Pancreas (tissue), 10 donors: ENCODE measurements at regions not wholly inside any gene's neighbourhood (a gene's known extent, or its start where the extent isn't known, plus 50 kb on each side); places are given as distances from the start of the nearest gene placed in this dataset.
A peak's percentile ranks its signal among the peaks of the same experiment; 100 is the strongest.

Source experiments
- ATAC-seq, 4 donors: fragments of 200-7000 bp; cut with Tn5 transposase; one replicate each; pipeline versions ENCODE4 v1.8.0 to v1.9.1; 2020; ENCODE audit warnings: mild to moderate bottlenecking in 4 of 4, moderate library complexity in 4 of 4
- DNase-seq, 6 donors: peaks; one replicate each; pipeline ENCODE4 v3.0.0-alpha.2; 2020
- FAIRE-seq: peaks from 2 replicates; lab custom pipeline; 2012; peaks lifted over from hg19 to GRCh38; lab: Jason Lieb, UNC
- H3K27ac ChIP-seq, 4 donors: fragments of 200-600 bp; sonication (generic); 1 replicate in 3 of 4; 2 replicates in 1 of 4; pipeline versions ENCODE4 v1.5.0 to v1.8.0; 2020
- H3K27me3 ChIP-seq, 4 donors: fragments of 200-600 bp; one replicate each; pipeline ENCODE4 v1.8.0; 2021
- H3K36me3 ChIP-seq, 3 donors: fragments of 200-600 bp; sonication (generic) in 1 of 3; one replicate each; pipeline versions ENCODE4 v1.5.0 to v1.8.0; 2020 to 2021
- H3K4me1 ChIP-seq, 3 donors: fragments of 200-600 bp; one replicate each; pipeline ENCODE4 v1.8.0; 2021
- H3K4me3 ChIP-seq, 4 donors: fragments of 200-600 bp; sonication (generic) in 2 of 4; one replicate each; pipeline versions ENCODE4 v1.5.0 to v1.8.0; 2020 to 2021
- H3K9me3 ChIP-seq, 4 donors: fragments of 200-600 bp; one replicate each; pipeline ENCODE4 v1.8.0; 2021
- CTCF ChIP-seq, 4 donors: fragments of 200-600 bp; sonication (generic) in 3 of 4; IDR thresholded peaks; one replicate each; pipeline versions ENCODE4 v1.5.0 to v1.8.0; 2021; ENCODE audit warnings: antibody characterized with exemption in 4 of 4
- WGBS, 2 donors: extraction: QIAGEN DNeasy Blood & Tissue Kit; methylation state at CpG; one replicate each; pipeline ENCODE4 v1.1.7; 2013; 5-methylcytosine and 5-hydroxymethylcytosine counted together
- intact Hi-C, 3 donors: fragments of 100-400 bp; cut with DNase I; formaldehyde crosslinking; loops; one replicate each; pipeline versions ENCODE4 v1.11.1 to v1.14.2; 2022
- donor health status: healthy with polysubstance abuse.
- donor health status: DM: no; HTN: no; CAD: no; lungs with moderate emphysema.
- donor health status: DM: no; HTN: no; CAD: no.
- donor health status: control.
- donor health status: control.
- donor health status: Bipolar disorder and iron deficiency.
- donor health status: DM: yes; HTN: yes; CAD: no.
- donor health status: DM: no; HTN: no; CAD: no.
- donor health status: DM: no; HTN: no; CAD: no.
- donor health status: DM: yes; HTN: yes; CAD: no.

- TF ChIP-seq CTCF (IDR thresholded peaks at IDR 0.05), result no peak
- DNase-seq (peak in 1 of 6 donors; percentile 58), ATAC-seq (no peak), FAIRE-seq (no peak)
- Histone ChIP-seq H3K27me3 (no peaks in the 10 kb centered on the region), H3K36me3 (no peaks in the 10 kb centered on the region), H3K9me3 (no peaks in the 10 kb centered on the region), H3K4me1 (no peaks in the 10 kb centered on the region), H3K27ac (no peak overlapping the region), H3K4me3 (no peak overlapping the region)
- WGBS, 2 donors, result 74 to 79% methylated on average over 17 of the region's 17 CpGs
- intact Hi-C loops, result loop anchor here in 2 of 3 donors (10.0 kb wide), 1 partner anchor 228 kb away; no protein-coding TSS in a partner anchor
These were observed 72.9 kb upstream of the LMO1 start for GRCh38 chr11:8336356-8337129.

- no peak for DNase-seq
- Histone ChIP-seq H3K9me3 (no peaks in the 10 kb centered on the region), H3K4me1 (no peaks in the 10 kb centered on the region), H3K36me3 (no peaks in the 10 kb centered on the region), H3K27ac (no peak overlapping the region), H3K27me3 (no peaks in the 10 kb centered on the region), H3K4me3 (no peak overlapping the region)
- intact Hi-C loops, result loop anchor here in 2 of 3 donors (10.0 kb wide), 1 partner anchor 229 kb away; no protein-coding TSS in a partner anchor
- WGBS, 2 donors, result 86 to 89% methylated on average over 7 of the region's 7 CpGs
- no peak for FAIRE-seq
- no peak for TF ChIP-seq CTCF (IDR thresholded peaks at IDR 0.05)
- no peak for ATAC-seq
These were observed 72.0 kb upstream of the LMO1 start for GRCh38 chr11:8335683-8336082.

- ATAC-seq, result no peak
- Histone ChIP-seq H3K36me3 (no peaks in the 10 kb centered on the region), H3K4me1 (no peaks in the 10 kb centered on the region), H3K27me3 (no peaks in the 10 kb centered on the region), H3K9me3 (no peaks in the 10 kb centered on the region), H3K4me3 (no peak overlapping the region), H3K27ac (no peak overlapping the region)
- 75 to 84% methylated on average over 8 of the region's 8 CpGs for WGBS, 2 donors
- no peak for DNase-seq
- intact Hi-C loops, result loop anchor here in 2 of 3 donors (10.0 kb wide), 1 partner anchor 230 kb away; no protein-coding TSS in a partner anchor
- no peak for TF ChIP-seq CTCF (IDR thresholded peaks at IDR 0.05)
- no peak for FAIRE-seq
These were observed 71.5 kb upstream of the LMO1 start for GRCh38 chr11:8335186-8335585.

- H3K4me3 ChIP-seq, result no peak overlapping the region
- DNase-seq (peak in 1 of 6 donors; percentile 33), ATAC-seq (peak in 1 of 4 donors; percentile 14), FAIRE-seq (no peak)
- H3K27ac ChIP-seq, result no peak overlapping the region
- intact Hi-C loops, result loop anchor here in 2 of 3 donors (10.0 kb wide), 1 partner anchor 231 kb away; no protein-coding TSS in a partner anchor
- 81 to 84% methylated on average over 7 of the region's 7 CpGs for WGBS, 2 donors
- H3K4me1 ChIP-seq, result no peaks in the 10 kb centered on the region
- TF ChIP-seq CTCF (IDR thresholded peaks at IDR 0.05), result no peak
- no peaks in the 10 kb centered on the region for H3K27me3 ChIP-seq
- no peaks in the 10 kb centered on the region for H3K9me3 ChIP-seq
- no peaks in the 10 kb centered on the region for H3K36me3 ChIP-seq
These were observed 70.2 kb upstream of the LMO1 start for GRCh38 chr11:8333811-8334401.
